ENCODE measurements at regions not wholly inside any gene's neighbourhood (a gene's known extent, or its start where the extent isn't known, plus 50 kb on each side); places are given as distances from the start of the nearest gene placed in this dataset.

DNA sequence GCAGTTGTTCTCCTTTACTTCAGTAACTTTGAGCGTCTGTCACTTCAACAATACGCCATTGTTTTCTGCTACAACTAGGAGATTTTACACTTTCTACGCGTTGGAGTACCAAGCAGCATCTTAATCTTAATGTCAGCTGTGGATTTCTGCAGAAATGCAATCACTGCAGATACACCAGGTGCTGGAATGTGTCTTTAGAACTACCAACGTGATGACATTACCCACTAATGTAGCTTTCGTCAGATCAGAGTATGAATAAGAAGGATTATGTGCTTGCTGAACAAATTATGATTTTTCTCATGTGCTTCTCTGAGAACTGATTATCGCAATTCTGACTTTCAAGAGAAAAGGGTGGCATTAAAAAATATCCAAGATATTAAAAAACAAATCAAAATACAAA, 77.5 kb upstream of the CNTN3 start:
- no peak for DNase-seq (ENCODE audit: low spot score)
- Histone ChIP-seq H3K9me3 (ENCODE audit: low read depth, low read length, poor library complexity, severe bottlenecking) (no peaks in the 10 kb centered on the region), H3K27me3 (replicated peaks; ENCODE audit: insufficient read depth, low read depth, low read length, poor library complexity) (no peaks in the 10 kb centered on the region), H3K4me3 (ENCODE audit: low read depth, low read length, poor library complexity, severe bottlenecking) (no peak overlapping the region), H3K4me1 (ENCODE audit: insufficient read depth, low read length, poor library complexity, severe bottlenecking) (no peaks in the 10 kb centered on the region), H3K27ac (ENCODE audit: low read depth, low read length, poor library complexity, severe bottlenecking) (no peak overlapping the region), H3K36me3 (ENCODE audit: insufficient read depth, low read length, poor library complexity, severe bottlenecking) (no peaks in the 10 kb centered on the region)
- no peak for TF ChIP-seq EZH2 (IDR thresholded peaks at IDR 0.05; ENCODE audit: borderline replicate concordance, low read depth, low read length, poor library complexity, severe bottlenecking)
- TF ChIP-seq, protein P1, sequence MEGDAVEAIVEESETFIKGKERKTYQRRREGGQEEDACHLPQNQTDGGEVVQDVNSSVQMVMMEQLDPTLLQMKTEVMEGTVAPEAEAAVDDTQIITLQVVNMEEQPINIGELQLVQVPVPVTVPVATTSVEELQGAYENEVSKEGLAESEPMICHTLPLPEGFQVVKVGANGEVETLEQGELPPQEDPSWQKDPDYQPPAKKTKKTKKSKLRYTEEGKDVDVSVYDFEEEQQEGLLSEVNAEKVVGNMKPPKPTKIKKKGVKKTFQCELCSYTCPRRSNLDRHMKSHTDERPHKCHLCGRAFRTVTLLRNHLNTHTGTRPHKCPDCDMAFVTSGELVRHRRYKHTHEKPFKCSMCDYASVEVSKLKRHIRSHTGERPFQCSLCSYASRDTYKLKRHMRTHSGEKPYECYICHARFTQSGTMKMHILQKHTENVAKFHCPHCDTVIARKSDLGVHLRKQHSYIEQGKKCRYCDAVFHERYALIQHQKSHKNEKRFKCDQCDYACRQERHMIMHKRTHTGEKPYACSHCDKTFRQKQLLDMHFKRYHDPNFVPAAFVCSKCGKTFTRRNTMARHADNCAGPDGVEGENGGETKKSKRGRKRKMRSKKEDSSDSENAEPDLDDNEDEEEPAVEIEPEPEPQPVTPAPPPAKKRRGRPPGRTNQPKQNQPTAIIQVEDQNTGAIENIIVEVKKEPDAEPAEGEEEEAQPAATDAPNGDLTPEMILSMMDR (conservative IDR thresholded peaks at IDR 0.05; ENCODE audit: low read depth, low read length): no peak
- ChIA-PET POLR2A (ENCODE audit: low non-redundant PET) (no interaction called here), CTCF (no interaction called here)
- no TSS peak for BruUV-seq (replicated peaks)
- intact Hi-C loops (cut with micrococcal nuclease; ENCODE audit: unreplicated experiment): no loop called here

DNA sequence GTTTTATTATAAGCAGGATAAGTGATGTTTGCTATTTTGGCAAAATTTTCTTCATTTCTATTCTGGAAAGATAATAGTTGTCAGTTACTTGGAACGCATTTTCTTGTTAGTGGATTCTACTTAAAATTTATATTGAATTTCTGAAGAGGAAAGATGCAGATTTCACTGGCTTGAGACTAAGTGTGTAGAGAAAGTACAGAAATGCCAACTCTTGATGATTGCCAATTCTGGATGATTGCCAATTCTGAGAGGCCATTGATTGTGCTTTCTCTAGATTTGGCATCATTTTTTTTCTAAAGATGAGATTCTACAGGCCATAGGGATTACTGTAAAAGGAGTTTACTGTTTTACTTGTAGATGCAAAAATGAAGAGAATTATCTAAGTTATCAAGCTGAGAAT, 58.9 kb upstream of the CNTN3 start:
- intact Hi-C loops (cut with micrococcal nuclease; ENCODE audit: unreplicated experiment): no loop called here
- Histone ChIP-seq H3K27me3 (replicated peaks; ENCODE audit: insufficient read depth, low read depth, low read length, poor library complexity) (no peaks in the 10 kb centered on the region), H3K4me3 (ENCODE audit: low read depth, low read length, poor library complexity, severe bottlenecking) (no peak overlapping the region), H3K4me1 (ENCODE audit: insufficient read depth, low read length, poor library complexity, severe bottlenecking) (no peaks in the 10 kb centered on the region), H3K9me3 (ENCODE audit: low read depth, low read length, poor library complexity, severe bottlenecking) (no peaks in the 10 kb centered on the region), H3K27ac (ENCODE audit: low read depth, low read length, poor library complexity, severe bottlenecking) (no peak overlapping the region), H3K36me3 (ENCODE audit: insufficient read depth, low read length, poor library complexity, severe bottlenecking) (no peaks in the 10 kb centered on the region)
- TF ChIP-seq, protein P1 (conservative IDR thresholded peaks at IDR 0.05; ENCODE audit: low read depth, low read length): no peak
- no peak for TF ChIP-seq EZH2 (IDR thresholded peaks at IDR 0.05; ENCODE audit: borderline replicate concordance, low read depth, low read length, poor library complexity, severe bottlenecking)
- POLR2A ChIA-PET (ENCODE audit: low non-redundant PET): no interaction called here
- DNase-seq (ENCODE audit: low spot score): no peak
- BruUV-seq (replicated peaks): no TSS peak
- CTCF ChIA-PET: no interaction called here

DNA sequence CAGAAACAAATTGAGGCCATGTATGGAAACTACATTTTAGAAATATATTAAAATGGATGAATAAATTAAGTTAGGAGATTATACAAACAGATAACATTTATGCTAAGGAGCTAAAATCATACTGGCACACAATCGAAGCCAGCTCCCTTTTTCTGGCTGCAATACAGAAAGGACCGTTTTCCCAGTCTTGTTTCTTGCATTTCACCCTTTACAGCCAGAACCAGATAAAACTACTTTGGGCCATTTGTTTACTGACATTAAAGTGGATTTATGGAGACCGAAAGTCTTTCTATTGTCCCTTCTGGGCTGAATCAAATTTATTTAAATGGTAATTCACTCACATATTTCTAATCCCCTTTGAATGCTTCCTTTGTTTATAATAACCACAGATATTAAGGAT, 50.1 kb upstream of the CNTN3 start:
- ChIA-PET CTCF (no interaction called here), POLR2A (ENCODE audit: low non-redundant PET) (no interaction called here)
- Histone ChIP-seq H3K36me3 (ENCODE audit: insufficient read depth, low read length, poor library complexity, severe bottlenecking) (no peaks in the 10 kb centered on the region), H3K4me1 (ENCODE audit: insufficient read depth, low read length, poor library complexity, severe bottlenecking) (no peaks in the 10 kb centered on the region), H3K4me3 (ENCODE audit: low read depth, low read length, poor library complexity, severe bottlenecking) (no peak overlapping the region), H3K27me3 (replicated peaks; ENCODE audit: insufficient read depth, low read depth, low read length, poor library complexity) (no peaks in the 10 kb centered on the region), H3K9me3 (ENCODE audit: low read depth, low read length, poor library complexity, severe bottlenecking) (no peaks in the 10 kb centered on the region), H3K27ac (ENCODE audit: low read depth, low read length, poor library complexity, severe bottlenecking) (no peak overlapping the region)
- no peak for DNase-seq (ENCODE audit: low spot score)
- TF ChIP-seq EZH2 (IDR thresholded peaks at IDR 0.05; ENCODE audit: borderline replicate concordance, low read depth, low read length, poor library complexity, severe bottlenecking): no peak
- TF ChIP-seq, protein P1 (conservative IDR thresholded peaks at IDR 0.05; ENCODE audit: low read depth, low read length): no peak
- intact Hi-C loops (cut with micrococcal nuclease; ENCODE audit: unreplicated experiment): no loop called here
- BruUV-seq (replicated peaks): no TSS peak

All from A673 (cell line).